Tongue (tissue), 1 donor: ENCODE measurements at regions not wholly inside any gene's neighbourhood (a gene's known extent, or its start where the extent isn't known, plus 50 kb on each side); places are given as distances from the start of the nearest gene placed in this dataset.
"Not testable (repeated sequence)": the region's sequence is repeated elsewhere in the genome, so short reads cannot be mapped to it uniquely, and the experiment has no call there.

Experiments used
- DNase-seq: peaks from one replicate; pipeline ENCODE4 v3.0.0-alpha.2; 2015

GRCh38 chr2:133841900-133842299, 273.6 kb upstream of the NCKAP5 start:
- DNase-seq, result peak; percentile 79

- no peak for DNase-seq
Measured at GRCh38 chr2:133842446-133842845, 274.2 kb upstream of the NCKAP5 start.

- no peak for DNase-seq
Measured at GRCh38 chr2:133843091-133843490, 274.8 kb upstream of the NCKAP5 start.

- DNase-seq, result no peak
Measured at GRCh38 chr2:133843551-133843950, 275.3 kb upstream of the NCKAP5 start.

GRCh38 chr2:133844214-133844892, 276.1 kb upstream of the NCKAP5 start:
- peak; percentile 88 for DNase-seq

GRCh38 chr2:133846476-133846875, 278.2 kb upstream of the NCKAP5 start:
- DNase-seq, result no peak

- DNase-seq, result no peak
Measured at GRCh38 chr2:133847591-133847990, 279.3 kb upstream of the NCKAP5 start.

- peak; percentile 78 for DNase-seq
Measured at GRCh38 chr2:133848111-133848649, 279.9 kb upstream of the NCKAP5 start.

GRCh38 chr2:133849341-133849740, 281.1 kb upstream of the NCKAP5 start:
- DNase-seq, result no peak

GRCh38 chr2:133854603-133855200, 286.4 kb upstream of the NCKAP5 start:
- no peak for DNase-seq

GRCh38 chr2:133855526-133855925, 287.3 kb upstream of the NCKAP5 start:
- DNase-seq, result peak; percentile 54

- DNase-seq, result no peak
Measured at GRCh38 chr2:133856678-133857077, 288.4 kb upstream of the NCKAP5 start.

- DNase-seq, result no peak
Measured at GRCh38 chr2:133859578-133859977, 291.3 kb upstream of the NCKAP5 start.

- DNase-seq, result no peak
Measured at GRCh38 chr2:133862400-133862977, 294.2 kb upstream of the NCKAP5 start.

- no peak for DNase-seq
Measured at GRCh38 chr2:133863106-133863800, 295.0 kb upstream of the NCKAP5 start.

GRCh38 chr2:133865141-133865540, 296.9 kb upstream of the NCKAP5 start:
- no peak for DNase-seq

GRCh38 chr2:133867166-133867565, 298.9 kb upstream of the NCKAP5 start:
- DNase-seq, result no peak

GRCh38 chr2:133871545-133872209, 303.4 kb upstream of the NCKAP5 start:
- DNase-seq, result no peak

GRCh38 chr2:133878326-133878725, 310.1 kb upstream of the NCKAP5 start:
- DNase-seq, result no peak

- no peak for DNase-seq
Measured at GRCh38 chr2:133879703-133880102, 311.4 kb upstream of the NCKAP5 start.

- DNase-seq, result not testable (repeated sequence)
Measured at GRCh38 chr2:133882159-133882558, 313.9 kb upstream of the NCKAP5 start.

- DNase-seq, result peak; percentile 51
Measured at GRCh38 chr2:133884739-133885381, 316.6 kb upstream of the NCKAP5 start.
